K562 (cell line): ENCODE measurements at regions not wholly inside any gene's neighbourhood (a gene's known extent, or its start where the extent isn't known, plus 50 kb on each side); places are given as distances from the start of the nearest gene placed in this dataset.

Experiments
- ATAC-seq: fragments of 200-7000 bp; cut with Tn5 transposase; 3 replicates; pipeline ENCODE4 v1.9.1; 2020; ENCODE audit warnings: moderate library complexity
- BruUV-seq: library from RNA; stranded (reverse); fragments of 400-500 nt; replicated peaks from 2 replicates; lab custom pipeline; 2021; lab: Mats Ljungman, UMichigan
- CTCF ChIA-PET: fragments of 300-600 bp; formaldehyde crosslinking; extraction: SDS; loops from one replicate; lab custom pipeline; 2021; ENCODE audit warnings: low intra/inter-chr PET ratio; lab: Yijun Ruan, JAX
- POLR2A ChIA-PET: fragments of 300-600, 350-650 bp; sonication (Branson Sonifier 250); formaldehyde crosslinking; extraction: SDS; loops from one replicate; lab custom pipeline; 2021; ENCODE audit warnings: antibody characterized with exemption, inconsistent platforms; lab: Yijun Ruan, JAX
- DNase-seq, 4 experiments: peaks; one replicate each; pipeline versions ENCODE4 v3.0.0 to v3.0.0-alpha.2; 2011 to 2018; ENCODE audit warnings: low spot score in 3 of 4, mixed read lengths in 3 of 4; ENCODE audit errors: extremely low read depth in 1 of 4
- FAIRE-seq: peaks from 2 replicates; lab custom pipeline; 2011; peaks lifted over from hg19 to GRCh38; lab: Jason Lieb, UNC
- H2AFZ ChIP-seq: 2 replicates; pipeline ENCODE4 v1.6.0; 2011; ENCODE audit warnings: low read depth, low read length, control low read depth, inconsistent platforms
- H3K27ac ChIP-seq: fragments of 200-600 bp; 3 replicates; pipeline ENCODE4 v1.8.0; 2011; ENCODE audit warnings: low read depth, mild to moderate bottlenecking, control low read depth, inconsistent platforms, low read length, moderate library complexity, mixed read lengths; ENCODE audit errors: extremely low read depth
- H3K27me3 ChIP-seq, 2 experiments: fragments of 300-600 bp in 1 of 2; 2 replicates in 1 of 2; 3 replicates in 1 of 2; pipeline versions ENCODE4 v1.6.0 to v1.8.0; 2011; ENCODE audit warnings: inconsistent platforms in 2 of 2, low read length in 2 of 2, mild to moderate bottlenecking in 1 of 2, mixed read lengths in 1 of 2, moderate library complexity in 1 of 2; ENCODE audit not compliant: control insufficient read depth in 2 of 2, insufficient read depth in 2 of 2
- H3K36me3 ChIP-seq: fragments of 300-600 bp; 3 replicates; pipeline ENCODE4 v1.8.0; 2011; ENCODE audit warnings: mild to moderate bottlenecking, low read length, inconsistent platforms; ENCODE audit not compliant: control insufficient read depth, insufficient read depth
- H3K4me1 ChIP-seq, 2 experiments: fragments of 200-600 bp in 1 of 2; replicated peaks in 1 of 2; 2 replicates in 1 of 2; 3 replicates in 1 of 2; pipeline versions ENCODE4 v1.5.1 to v1.8.0; 2011; ENCODE audit warnings: inconsistent platforms in 2 of 2, low read length in 2 of 2, mild to moderate bottlenecking in 1 of 2, mixed read lengths in 1 of 2, moderate library complexity in 1 of 2; ENCODE audit not compliant: control insufficient read depth in 2 of 2, insufficient read depth in 2 of 2
- H3K4me2 ChIP-seq: 2 replicates; pipeline ENCODE4 v1.6.1; 2011; ENCODE audit warnings: low read length, control low read depth, inconsistent platforms, mixed read lengths; ENCODE audit not compliant: insufficient read depth
- H3K4me3 ChIP-seq: fragments of 200-600 bp; sonication (generic), shearing (Covaris generic); 2 replicates; pipeline ENCODE4 v1.5.1; 2016; ENCODE audit warnings: control low read depth, inconsistent platforms
- H3K79me2 ChIP-seq: fragments of 200-600 bp; 3 replicates; pipeline ENCODE4 v1.8.0; 2011; ENCODE audit warnings: low read length, inconsistent platforms; ENCODE audit not compliant: control insufficient read depth, insufficient read depth
- H3K9ac ChIP-seq, 2 experiments: 2 replicates each; pipeline versions ENCODE4 v1.6.0 to v1.6.1; 2011; ENCODE audit warnings: low read depth in 2 of 2, low read length in 2 of 2, control low read depth in 1 of 2, inconsistent platforms in 1 of 2, mild to moderate bottlenecking in 1 of 2, mixed read lengths in 1 of 2; ENCODE audit not compliant: insufficient read depth in 1 of 2
- H3K9me1 ChIP-seq: one replicate; pipeline ENCODE4 v1.6.0; 2011; ENCODE audit warnings: inconsistent platforms, mild to moderate bottlenecking, low read length, moderate library complexity; ENCODE audit not compliant: control insufficient read depth, insufficient read depth
- H3K9me3 ChIP-seq: replicated peaks from 2 replicates; pipeline ENCODE4 v1.5.1; 2011; ENCODE audit warnings: low read depth, low read length, inconsistent platforms; ENCODE audit not compliant: control insufficient read depth, insufficient read depth
- H4K20me1 ChIP-seq: replicated peaks from 2 replicates; pipeline ENCODE4 v1.6.1; 2011; ENCODE audit warnings: low read length, inconsistent platforms, mixed read lengths; ENCODE audit not compliant: control insufficient read depth, insufficient read depth
- CHD2 ChIP-seq: IDR thresholded peaks from 2 replicates; pipeline ENCODE4 v1.6.1; 2011; ENCODE audit warnings: low read depth, low read length
- E2F3 ChIP-seq: fragments of 250-450 bp; sonication (Bioruptor Pico); IDR thresholded peaks from 2 replicates; pipeline ENCODE4 v1.4.0; 2020; ENCODE audit warnings: mild to moderate bottlenecking
- FOSL1 ChIP-seq: fragments of 200-800 bp; sonication (Bioruptor generic); conservative IDR thresholded peaks from 2 replicates; pipeline ENCODE4 v1.6.1; 2016; ENCODE audit warnings: missing genetic modification characterization, missing compliant biosample characterization
- GATAD2A ChIP-seq: fragments of 450-650 bp; IDR thresholded peaks from 2 replicates; pipeline ENCODE4 v1.6.1; 2017
- HDAC3 ChIP-seq: fragments of 450-650 bp; IDR thresholded peaks from 2 replicates; pipeline ENCODE4 v1.6.1; 2018; ENCODE audit warnings: borderline replicate concordance, mild to moderate bottlenecking, moderate library complexity; ENCODE audit not compliant: partially characterized antibody
- MECOM ChIP-seq: fragments of 250-450 bp; sonication (Bioruptor Pico); IDR thresholded peaks from 2 replicates; pipeline ENCODE4 v1.8.0; 2022; ENCODE audit warnings: inconsistent platforms
- PCBP2 ChIP-seq: fragments of 200-400 bp; formaldehyde crosslinking; IDR thresholded peaks from 2 replicates; pipeline ENCODE4 v1.6.1; 2018; ENCODE audit warnings: low read length, low read depth, mild to moderate bottlenecking, moderate library complexity; ENCODE audit not compliant: poor library complexity, severe bottlenecking
- PURB ChIP-seq: sonication (generic); formaldehyde crosslinking; IDR thresholded peaks from 2 replicates; pipeline ENCODE4 v1.9.0; 2021; ENCODE audit warnings: low read depth, mild to moderate bottlenecking, missing genetic modification reagents
- RFX5 ChIP-seq: IDR thresholded peaks from 2 replicates; pipeline ENCODE4 v1.6.1; 2011; ENCODE audit warnings: low read depth, mild to moderate bottlenecking, improper control_type of control experiment, low read length
- SNAPC5 ChIP-seq: fragments of 250-450 bp; sonication (Bioruptor Pico); IDR thresholded peaks from 2 replicates; pipeline ENCODE4 v1.8.0; 2021; ENCODE audit warnings: moderate library complexity, mild to moderate bottlenecking, inconsistent platforms
- TCFL5 ChIP-seq: fragments of 250-450 bp; sonication (Bioruptor Pico); conservative IDR thresholded peaks from 2 replicates; pipeline ENCODE4 v1.6.1; 2021; ENCODE audit warnings: mild to moderate bottlenecking, moderate library complexity, matching md5 sums
- VEZF1 ChIP-seq: fragments of 200-800 bp; sonication (Bioruptor generic); IDR thresholded peaks from 2 replicates; pipeline ENCODE4 v1.6.1; 2017; ENCODE audit warnings: missing genetic modification characterization, missing compliant biosample characterization
- YBX1 ChIP-seq: fragments of 450-650 bp; IDR thresholded peaks from 2 replicates; pipeline ENCODE4 v1.7.1; 2016; ENCODE audit warnings: mild to moderate bottlenecking
- YY1 ChIP-seq, 3 experiments: IDR thresholded peaks; 2 replicates each; pipeline ENCODE4 v1.6.1; 2011; ENCODE audit warnings: low read length in 2 of 3, mild to moderate bottlenecking in 2 of 3, moderate library complexity in 2 of 3, borderline replicate concordance in 1 of 3, control low read depth in 1 of 3, low read depth in 1 of 3; ENCODE audit not compliant: insufficient read depth in 3 of 3, insufficient replicate concordance in 2 of 3, control insufficient read depth in 1 of 3, insufficient read length in 1 of 3; ENCODE audit errors: extremely low read depth in 1 of 3
- WGBS: fragments of 100-300 bp; shearing (Covaris generic); methylation state at CpG from one replicate; pipeline ENCODE4 v1.1.6; 2016; ENCODE audit warnings: low coverage, mixed read lengths; ENCODE audit not compliant: insufficient coverage; ENCODE audit errors: missing lambda C conversion rate; 5-methylcytosine and 5-hydroxymethylcytosine counted together
- in situ Hi-C: fragments of 300-500 bp; cut with MboI; formaldehyde crosslinking; loops from 4 replicates; pipeline ENCODE4 v1.15.0; 2018; ENCODE audit warnings: inconsistent platforms, mixed read lengths
- intact Hi-C: fragments of 100-400 bp; cut with micrococcal nuclease; formaldehyde crosslinking; loops from 2 replicates; pipeline ENCODE4 v1.14.2; 2022
- TF ChIP-seq, protein P1 (sequence below): fragments of 250-450 bp; sonication (Bioruptor Pico); IDR thresholded peaks from 2 replicates; pipeline ENCODE4 v1.8.0; 2022; ENCODE audit warnings: moderate library complexity, mild to moderate bottlenecking, inconsistent platforms
- TF ChIP-seq, protein P2 (sequence below): fragments of 450-650 bp; formaldehyde crosslinking; IDR thresholded peaks from 2 replicates; pipeline ENCODE4 v1.4.0; 2020; ENCODE audit warnings: mild to moderate bottlenecking, moderate library complexity
- TF ChIP-seq, protein P3 (sequence below): sonication (generic); formaldehyde crosslinking; IDR thresholded peaks from 2 replicates; pipeline ENCODE4 v1.8.1; 2022; ENCODE audit warnings: missing genetic modification reagents

DNA sequence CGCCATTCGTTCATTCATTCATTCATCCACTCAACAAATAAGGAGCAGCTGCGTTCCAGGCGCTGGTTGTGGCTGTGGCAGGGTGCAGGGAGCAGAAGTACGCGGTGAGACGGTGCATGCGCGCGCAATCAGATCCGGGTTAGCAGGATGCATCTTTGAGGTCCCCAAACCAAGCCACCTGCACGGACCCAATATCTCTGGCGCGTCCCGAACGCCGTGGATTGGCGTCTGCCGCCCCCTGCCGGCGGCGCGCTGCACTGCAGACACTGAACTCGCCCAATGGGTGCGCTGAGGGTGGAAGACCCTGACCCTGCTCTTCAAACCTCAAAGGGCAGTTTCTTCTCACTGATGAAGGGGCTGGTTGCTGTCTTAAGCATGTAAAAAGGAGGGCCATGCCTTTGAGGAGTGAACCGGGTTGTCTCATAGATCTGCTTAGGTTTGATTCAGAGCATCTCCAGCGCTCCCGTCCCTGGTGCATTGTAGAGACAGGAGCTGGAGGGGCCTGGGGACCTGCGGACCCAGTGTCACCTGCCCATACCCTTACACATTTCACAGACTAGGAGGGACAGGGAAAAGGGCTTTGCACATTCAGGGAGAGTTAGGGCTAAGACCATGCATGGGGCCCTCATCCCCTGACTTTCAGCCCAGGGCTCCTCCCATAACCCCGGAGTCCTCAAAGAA is 102.5 kb downstream of the RAMP3 start:
- WGBS, result 8% methylated on average over 29 of the region's 30 CpGs
- peaks cover 6% of the 10 kb centered on the region; the same call in 1 of the 2 replicates for H4K20me1 ChIP-seq
- H3K4me2 ChIP-seq, result no peak overlapping the region
- POLR2A ChIA-PET, result no interaction called here
- no TSS peak for BruUV-seq
- H3K9me3 ChIP-seq, result no peaks in the 10 kb centered on the region
- no peaks in the 10 kb centered on the region for H3K9me1 ChIP-seq
- peaks cover 0 to 37% of the 10 kb centered on the region in 2 experiments; a peak in 4 of 5 replicates for H3K27me3 ChIP-seq
- intact Hi-C loops, result loop anchor here (1.0 to 5.0 kb wide), 3 partner anchors 43 to 288 kb away; no protein-coding TSS in a partner anchor
- H3K4me3 ChIP-seq, result no peak overlapping the region
- peak; percentile 98 for ATAC-seq
- DNase-seq, result peak; percentile 70 to 81 (median 76)
- peak; percentile 79 for FAIRE-seq
- in situ Hi-C loops, result loop anchor here (5.0 kb wide), 1 partner anchor 108 kb away; no protein-coding TSS in a partner anchor
- CTCF ChIA-PET, result interaction anchor here (0.6 to 2.6 kb wide), 3 partner anchors 42 to 1047 kb away, joined by 3 to 56 read pairs (median 3); no protein-coding TSS in a partner anchor
- no peak overlapping the region for H2AFZ ChIP-seq
- H3K79me2 ChIP-seq, result no peaks in the 10 kb centered on the region
- H3K27ac ChIP-seq, result no peak overlapping the region
- no peaks in the 10 kb centered on the region for H3K36me3 ChIP-seq
- peaks cover 0 to 8% of the 10 kb centered on the region in 2 experiments; a peak in 2 of 5 replicates for H3K4me1 ChIP-seq
- no peak overlapping the region for H3K9ac ChIP-seq
- no peak for TF ChIP-seq HDAC3
- TF ChIP-seq E2F3 (CRISPR knock-in tag), result no peak
- no peak for TF ChIP-seq SNAPC5 (CRISPR knock-in tag)
- TF ChIP-seq, protein P1, sequence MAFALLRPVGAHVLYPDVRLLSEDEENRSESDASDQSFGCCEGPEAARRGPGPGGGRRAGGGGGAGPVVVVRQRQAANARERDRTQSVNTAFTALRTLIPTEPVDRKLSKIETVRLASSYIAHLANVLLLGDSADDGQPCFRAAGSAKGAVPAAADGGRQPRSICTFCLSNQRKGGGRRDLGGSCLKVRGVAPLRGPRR (CRISPR knock-in tag), result no peak
- no peak for TF ChIP-seq PURB (CRISPR knock-in tag)
- no peak for TF ChIP-seq GATAD2A
- TF ChIP-seq, protein P2, sequence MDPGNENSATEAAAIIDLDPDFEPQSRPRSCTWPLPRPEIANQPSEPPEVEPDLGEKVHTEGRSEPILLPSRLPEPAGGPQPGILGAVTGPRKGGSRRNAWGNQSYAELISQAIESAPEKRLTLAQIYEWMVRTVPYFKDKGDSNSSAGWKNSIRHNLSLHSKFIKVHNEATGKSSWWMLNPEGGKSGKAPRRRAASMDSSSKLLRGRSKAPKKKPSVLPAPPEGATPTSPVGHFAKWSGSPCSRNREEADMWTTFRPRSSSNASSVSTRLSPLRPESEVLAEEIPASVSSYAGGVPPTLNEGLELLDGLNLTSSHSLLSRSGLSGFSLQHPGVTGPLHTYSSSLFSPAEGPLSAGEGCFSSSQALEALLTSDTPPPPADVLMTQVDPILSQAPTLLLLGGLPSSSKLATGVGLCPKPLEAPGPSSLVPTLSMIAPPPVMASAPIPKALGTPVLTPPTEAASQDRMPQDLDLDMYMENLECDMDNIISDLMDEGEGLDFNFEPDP (CRISPR knock-in tag), result no peak
- TF ChIP-seq MECOM (CRISPR knock-in tag), result no peak
- TF ChIP-seq TCFL5 (CRISPR knock-in tag), result no peak
- no peak for TF ChIP-seq FOSL1
- no peak for TF ChIP-seq VEZF1 (CRISPR knock-in tag)
- no peak for TF ChIP-seq CHD2
- no peak for TF ChIP-seq PCBP2
- TF ChIP-seq, protein P3, sequence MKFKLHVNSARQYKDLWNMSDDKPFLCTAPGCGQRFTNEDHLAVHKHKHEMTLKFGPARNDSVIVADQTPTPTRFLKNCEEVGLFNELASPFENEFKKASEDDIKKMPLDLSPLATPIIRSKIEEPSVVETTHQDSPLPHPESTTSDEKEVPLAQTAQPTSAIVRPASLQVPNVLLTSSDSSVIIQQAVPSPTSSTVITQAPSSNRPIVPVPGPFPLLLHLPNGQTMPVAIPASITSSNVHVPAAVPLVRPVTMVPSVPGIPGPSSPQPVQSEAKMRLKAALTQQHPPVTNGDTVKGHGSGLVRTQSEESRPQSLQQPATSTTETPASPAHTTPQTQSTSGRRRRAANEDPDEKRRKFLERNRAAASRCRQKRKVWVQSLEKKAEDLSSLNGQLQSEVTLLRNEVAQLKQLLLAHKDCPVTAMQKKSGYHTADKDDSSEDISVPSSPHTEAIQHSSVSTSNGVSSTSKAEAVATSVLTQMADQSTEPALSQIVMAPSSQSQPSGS (CRISPR knock-in tag), result no peak
- no peak for TF ChIP-seq YBX1
- TF ChIP-seq RFX5, result no peak
- no peak for TF ChIP-seq YY1 (IDR thresholded peaks at IDR 0.05; ENCODE audit: borderline replicate concordance in 1 of 3, control insufficient read depth in 1 of 3, extremely low read depth in 1 of 3, insufficient read depth in 3 of 3, insufficient read length in 1 of 3, insufficient replicate concordance in 2 of 3, low read depth in 1 of 3, low read length in 2 of 3)
